ENCODE measurements at regions not wholly inside any gene's neighbourhood (a gene's known extent, or its start where the extent isn't known, plus 50 kb on each side); places are given as distances from the start of the nearest gene placed in this dataset.

DNA sequence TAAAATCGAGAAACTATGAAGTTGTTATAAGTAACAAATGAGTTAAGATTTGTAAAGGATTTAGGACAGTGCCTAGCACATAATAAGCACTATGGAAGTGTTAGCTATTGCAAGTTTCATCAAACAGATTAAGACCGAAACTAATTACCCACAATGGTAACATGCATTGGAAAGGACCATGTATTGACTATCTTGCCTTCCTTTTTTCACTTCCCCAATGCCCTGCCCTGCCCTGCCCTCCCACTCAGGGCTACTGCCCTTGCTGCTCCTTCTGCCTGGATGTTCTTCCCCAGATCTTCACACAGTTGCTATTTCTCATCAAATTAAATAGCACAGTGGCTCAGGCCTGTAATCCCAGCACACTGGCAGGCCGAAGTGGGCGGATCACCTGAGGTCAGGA, 202.1 kb upstream of the PSMD7 start:
- no peak for DNase-seq

DNA sequence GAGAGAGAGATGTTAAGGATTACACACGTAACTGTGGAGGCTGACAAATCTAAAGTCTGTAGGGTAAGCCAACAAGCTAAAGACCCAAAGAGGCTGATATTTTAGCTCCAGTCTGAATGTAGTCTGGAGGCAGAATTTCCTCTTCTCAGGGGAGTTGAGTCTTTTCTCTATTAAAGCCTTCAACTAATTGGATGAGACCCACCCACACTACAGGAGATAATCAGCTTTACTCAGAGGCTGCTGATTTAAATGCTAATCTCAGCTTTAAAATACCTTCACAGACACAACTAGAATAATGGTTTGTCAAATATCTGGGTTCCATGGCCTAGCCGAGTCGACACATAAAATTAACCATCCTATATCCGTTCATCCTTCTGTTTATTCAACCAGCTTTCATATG, 204.3 kb upstream of the PSMD7 start:
- no peak for DNase-seq

DNA sequence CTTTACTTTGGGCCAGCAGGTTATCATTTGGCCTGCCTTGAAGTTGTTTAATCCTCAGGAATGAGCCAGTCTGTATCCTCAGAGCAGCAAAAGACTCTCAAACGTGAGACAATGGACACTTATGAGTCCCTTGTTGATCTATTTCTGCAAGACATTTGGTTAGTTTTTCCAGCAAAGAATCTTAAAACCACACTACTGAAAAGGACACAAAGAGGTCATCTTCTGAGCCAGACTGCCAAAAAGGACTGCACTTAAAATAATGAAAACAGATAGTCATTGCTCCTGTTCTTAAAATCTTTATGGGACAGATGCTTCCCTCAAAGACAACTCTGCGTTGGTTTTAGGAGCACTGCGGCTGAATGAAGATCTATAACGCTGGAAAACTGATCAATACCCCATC, 205.7 kb upstream of the PSMD7 start:
- no peak for DNase-seq

DNA sequence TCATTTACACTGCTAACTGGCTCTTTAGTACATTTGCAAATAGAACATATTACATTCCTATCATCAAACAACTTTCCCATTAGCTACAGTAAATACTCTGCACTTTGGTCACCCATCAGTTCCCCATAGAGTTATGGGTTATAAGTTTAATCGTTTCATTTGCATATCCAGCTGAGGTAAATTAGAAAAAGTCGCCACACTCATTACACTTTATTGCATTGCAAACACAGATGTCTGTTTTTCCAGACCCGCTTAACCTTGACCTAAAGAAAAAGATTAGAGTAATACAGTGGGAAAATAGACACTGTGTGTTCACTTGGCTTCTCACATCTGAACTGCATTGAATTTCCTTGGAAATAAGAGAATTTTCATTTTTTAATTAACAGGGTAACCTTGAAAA, 213.1 kb upstream of the PSMD7 start:
- DNase-seq, result no peak

DNA sequence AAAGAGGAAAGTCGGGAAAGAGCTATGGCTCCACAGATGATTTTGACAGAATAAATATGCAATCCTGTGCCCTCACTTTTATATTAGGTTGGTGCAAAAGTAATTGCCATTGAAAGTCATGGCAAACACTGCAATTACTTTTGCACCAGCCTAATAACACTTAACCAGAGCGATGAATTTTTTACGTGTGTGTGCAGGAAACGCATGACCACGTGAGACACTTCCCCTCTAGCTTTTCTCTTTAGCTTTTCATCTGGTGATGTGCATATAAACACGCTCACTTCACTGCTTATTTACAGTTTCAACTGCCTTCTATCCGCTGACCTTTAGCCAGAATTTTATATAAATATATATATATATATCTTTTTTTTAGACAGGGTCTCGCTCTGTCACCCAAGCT, 216.3 kb upstream of the PSMD7 start:
- no peak for DNase-seq

DNA sequence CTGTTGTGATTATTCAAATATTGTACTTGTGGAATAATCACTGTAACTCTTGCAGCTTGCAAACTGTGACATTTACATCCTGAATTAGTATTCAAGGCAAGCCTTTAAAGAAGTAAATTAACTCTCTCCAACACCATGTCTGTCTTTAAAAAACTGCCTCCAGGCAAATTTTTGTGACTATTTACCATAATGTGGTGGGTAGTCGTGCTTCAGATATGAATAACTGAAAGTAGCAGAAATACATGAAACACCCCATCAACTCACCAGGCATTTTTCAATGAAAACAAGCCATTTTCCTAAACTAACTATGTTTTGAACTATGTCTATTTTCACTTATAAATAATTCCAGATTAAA, 217.4 kb upstream of the PSMD7 start:
- no peak for DNase-seq

DNA sequence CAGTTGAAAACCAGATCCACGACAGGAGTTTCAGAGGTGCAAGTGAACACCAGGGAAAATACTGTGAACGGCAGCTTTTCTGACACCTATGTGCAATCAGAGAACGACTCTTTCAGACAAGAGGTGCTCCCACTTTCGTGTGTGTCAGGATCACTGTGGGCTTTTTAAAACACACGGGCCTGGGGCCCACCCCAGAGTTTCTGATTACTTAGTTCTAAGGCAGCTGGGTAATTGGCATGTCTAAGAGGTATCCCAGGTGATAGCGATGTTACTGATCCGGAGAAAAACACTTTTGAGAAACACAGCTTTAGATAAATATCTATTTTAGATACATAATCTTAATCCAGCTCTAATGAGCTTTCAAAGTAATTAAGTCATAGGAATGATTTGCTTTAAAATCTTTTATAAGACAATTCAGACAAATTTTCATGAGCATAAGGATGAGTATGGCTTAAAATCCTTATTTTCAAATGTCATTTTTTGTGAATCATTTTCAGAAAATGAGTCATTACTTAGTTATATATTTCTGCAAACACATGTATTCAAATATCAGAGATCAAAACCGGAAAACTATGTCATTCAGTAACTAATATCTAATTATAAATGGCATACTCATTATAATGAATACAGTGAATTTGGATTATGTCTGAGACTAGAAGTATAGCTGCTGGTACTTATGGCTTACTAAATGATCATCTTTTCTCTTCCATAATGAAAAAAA, 217.9 kb upstream of the PSMD7 start:
- DNase-seq, result no peak

DNA sequence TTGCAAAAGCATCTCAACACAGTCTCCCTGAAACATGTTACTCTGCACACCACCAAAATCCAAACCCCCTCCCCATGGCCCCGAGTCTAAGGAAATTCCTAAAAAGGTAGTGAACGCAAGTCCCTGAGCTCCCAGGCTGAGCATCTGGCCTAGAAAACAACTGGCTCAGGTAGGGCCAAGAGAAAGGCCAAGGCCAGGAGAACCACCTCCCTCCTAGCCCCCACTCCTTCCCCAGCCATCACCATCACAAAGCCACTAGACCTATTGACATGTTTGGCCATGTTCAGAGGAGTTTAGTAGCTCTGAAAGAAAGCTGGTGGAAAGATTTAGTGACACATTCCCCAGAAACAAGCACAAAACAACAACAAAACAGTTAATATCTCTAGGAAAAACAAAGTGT, 220.0 kb upstream of the PSMD7 start:
- no peak for DNase-seq

DNA sequence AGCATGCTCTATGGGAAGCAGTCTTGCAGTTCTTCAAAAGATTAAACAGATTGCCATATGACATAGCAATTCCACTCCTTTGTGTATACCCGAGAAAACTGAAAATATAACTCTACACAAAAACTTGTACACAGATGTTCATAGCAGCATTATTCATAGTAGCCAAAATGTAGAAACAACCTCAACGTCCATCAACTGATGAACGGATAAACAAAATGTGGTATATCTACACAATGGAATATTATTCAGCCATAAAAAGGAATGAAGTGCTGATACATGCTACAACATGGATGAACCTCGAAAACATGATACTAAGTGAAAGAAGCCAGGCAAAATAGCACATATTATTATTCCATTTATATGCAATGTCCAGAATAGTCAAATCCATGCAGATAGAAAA, 221.2 kb upstream of the PSMD7 start:
- no peak for DNase-seq

DNA sequence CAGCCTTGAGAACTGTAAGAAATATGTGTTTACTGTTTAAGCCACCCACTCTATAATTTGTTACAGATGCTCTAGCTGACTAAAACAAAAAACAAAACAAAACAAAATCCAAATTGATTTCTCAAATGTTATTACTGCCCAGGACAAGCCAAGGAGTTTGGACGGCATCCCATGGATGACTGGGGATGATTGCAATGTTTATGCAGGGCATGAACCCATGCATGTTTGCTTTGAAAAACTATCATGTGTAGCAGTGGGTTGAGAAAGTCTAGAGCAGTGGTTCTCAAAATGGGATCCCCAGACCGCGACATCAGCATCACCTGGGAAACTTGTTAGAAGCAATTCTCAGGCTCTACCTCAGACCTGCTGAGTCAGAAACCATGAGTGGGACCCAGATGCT, 223.2 kb upstream of the PSMD7 start:
- DNase-seq, result no peak

DNA sequence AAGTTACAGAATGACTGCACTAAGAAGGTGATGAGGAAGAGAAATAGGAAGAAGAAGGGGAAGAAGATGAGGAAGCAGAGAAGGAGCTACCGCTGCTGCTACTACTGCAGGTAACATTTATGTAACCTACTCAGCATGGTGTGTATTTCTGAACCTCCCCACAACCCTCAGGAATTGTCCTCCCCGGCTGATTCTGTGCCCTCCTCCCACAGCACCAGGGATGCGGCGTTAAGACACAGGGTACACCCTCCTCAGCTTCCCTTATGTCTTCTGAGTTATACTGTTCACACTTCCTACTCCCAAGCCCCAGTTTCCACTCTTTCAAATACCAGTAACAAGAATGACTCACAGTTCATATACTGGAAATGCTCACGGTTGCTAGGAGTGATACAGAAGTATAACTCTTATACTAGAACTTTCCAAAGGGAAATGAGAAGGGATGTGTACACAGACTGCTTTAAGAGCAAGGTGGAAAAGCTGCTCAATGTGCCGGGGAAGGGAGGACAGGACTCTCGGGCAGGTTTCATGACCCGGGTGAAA, 224.5 kb upstream of the PSMD7 start:
- no peak for DNase-seq

DNA sequence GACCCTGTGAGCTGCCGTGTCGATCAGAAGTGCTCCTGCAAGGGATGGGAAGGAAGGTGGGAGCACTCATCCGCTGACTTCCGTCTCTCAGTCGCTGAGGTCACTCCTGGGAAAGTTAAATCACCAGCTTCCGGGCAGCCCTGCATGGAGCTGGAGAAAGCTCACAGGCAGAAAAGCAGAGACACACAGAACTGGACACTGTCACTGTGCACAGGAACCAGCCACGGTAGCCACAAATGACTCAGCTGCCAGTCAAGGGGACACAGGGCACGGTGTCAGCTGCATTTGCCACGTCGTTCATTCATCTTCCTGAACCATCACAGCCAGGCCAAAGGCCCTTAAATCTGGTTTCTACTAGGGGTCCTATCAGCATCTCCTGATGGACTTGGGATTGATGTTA, 226.4 kb upstream of the PSMD7 start:
- no peak for DNase-seq

DNA sequence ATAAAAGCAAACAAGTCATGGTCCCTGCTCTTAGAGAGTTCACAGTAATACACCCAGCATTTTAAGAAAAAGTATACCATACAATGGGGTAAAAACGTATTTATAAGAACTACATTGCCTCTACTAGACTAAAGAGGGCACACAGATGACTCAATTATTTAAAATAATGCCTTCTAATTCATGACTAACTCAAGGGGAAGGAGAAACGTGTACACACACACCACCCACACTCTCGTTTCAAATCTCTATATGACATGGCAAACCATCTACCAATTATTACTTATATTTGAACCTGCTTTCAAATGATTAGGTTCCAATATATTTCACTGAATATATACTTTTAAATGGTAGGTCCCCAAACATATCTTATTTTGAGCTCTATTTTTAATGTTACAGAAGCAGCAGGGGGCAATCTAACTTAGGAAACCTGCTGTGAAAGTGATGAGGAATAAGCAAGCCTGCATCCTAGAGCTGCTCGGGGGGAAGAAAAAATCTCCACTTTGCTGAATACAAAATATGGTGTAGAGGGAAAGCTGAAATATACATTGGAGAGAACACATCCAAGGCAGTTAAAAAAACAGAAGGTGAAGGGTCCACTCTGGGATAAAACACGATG, 232.4 kb upstream of the PSMD7 start:
- peak; percentile 61 for DNase-seq

DNA sequence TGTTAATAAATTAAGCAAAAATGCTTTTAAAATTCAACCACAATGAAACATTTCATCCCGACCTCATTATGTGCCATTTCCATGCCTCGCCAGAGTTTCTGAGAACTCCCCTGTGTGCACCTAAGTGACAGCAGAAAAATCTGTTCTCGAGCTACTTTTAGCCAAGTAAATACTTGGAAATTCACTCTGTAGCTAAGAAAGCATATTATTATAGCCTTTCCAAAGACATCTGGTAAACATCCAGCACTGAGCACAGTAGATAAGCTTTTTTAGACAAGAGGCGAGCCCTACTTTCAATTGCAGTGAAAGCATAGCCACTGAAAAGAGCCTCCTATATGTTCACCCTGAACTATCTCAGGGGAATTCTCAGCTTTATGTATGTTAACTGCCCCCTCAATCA, 242.8 kb upstream of the PSMD7 start:
- DNase-seq, result no peak

DNA sequence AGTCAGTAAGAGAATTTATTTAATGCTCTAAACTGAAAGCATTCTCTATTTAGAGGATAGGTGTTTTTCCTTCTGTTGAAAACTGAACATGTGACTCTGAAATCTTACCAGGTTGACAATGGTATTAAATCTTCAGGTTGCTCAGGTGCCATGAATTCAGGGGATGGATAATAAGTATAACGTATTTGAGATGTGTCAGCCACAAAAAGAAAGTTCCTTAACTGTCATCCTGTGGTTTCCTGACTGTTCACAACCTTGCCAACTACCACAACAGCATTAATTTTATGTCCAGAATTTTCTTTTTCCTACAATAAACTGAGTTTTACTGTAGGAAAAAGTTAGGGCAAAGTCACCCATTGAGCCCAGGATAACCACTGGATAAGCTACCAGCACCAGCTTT, 243.3 kb upstream of the PSMD7 start:
- DNase-seq, result no peak

DNA sequence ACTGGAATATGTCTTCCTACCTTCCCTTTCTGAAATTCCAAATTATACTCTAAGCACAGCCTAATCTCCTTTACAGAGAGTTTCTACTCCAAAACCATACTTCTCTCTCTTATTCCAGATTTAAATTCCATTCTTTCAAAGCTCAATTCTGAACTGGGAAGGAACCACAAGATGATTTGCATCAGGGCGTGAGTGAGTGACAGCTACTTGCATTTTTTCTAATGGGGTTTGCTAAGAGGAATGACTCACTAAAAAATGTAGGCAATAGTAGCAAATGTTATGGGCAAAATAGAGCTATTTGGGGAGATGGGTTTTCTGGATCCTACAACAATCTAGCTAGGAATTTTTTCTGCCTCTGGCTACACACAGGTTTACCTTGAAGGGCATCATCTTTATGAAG, 244.6 kb upstream of the PSMD7 start:
- DNase-seq, result no peak

DNA sequence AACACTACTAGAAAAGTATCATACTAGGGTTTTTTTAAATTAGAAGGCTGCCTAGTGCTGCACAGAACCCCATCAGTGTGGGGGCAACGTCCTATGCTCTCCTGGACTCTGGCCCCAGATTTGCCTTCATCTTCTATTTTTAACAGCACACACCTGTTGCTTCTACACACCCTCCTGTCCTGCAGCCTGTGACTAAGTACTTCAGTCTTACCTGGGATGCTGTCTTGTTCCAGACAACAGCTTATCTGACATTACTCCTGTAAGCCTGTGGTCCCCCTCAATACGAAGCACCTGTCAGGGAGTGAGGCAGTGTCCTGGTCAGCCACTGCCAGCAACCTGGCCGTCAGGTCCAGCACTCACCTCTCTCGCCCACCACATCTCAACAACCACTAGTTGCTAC, 247.6 kb upstream of the PSMD7 start:
- no peak for DNase-seq

DNA sequence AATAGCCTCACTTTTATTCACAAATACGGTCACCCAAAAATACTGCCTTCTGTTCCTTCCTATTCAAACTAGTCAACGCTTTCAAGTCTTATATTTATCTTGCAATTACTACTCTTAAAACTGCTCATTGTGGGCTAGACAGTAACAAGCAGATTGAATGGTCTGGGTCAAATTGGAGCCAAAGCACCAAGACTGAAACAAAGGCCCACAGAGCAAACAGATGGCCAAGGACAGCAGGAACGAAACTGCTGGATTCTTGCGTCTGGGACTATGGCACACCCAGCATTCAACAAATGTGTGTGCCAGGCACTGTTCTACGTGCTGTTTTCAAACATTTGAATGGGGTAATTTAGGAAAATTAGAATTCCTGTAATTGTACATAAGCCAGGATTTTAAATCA, 250.1 kb upstream of the PSMD7 start:
- no peak for DNase-seq

DNA sequence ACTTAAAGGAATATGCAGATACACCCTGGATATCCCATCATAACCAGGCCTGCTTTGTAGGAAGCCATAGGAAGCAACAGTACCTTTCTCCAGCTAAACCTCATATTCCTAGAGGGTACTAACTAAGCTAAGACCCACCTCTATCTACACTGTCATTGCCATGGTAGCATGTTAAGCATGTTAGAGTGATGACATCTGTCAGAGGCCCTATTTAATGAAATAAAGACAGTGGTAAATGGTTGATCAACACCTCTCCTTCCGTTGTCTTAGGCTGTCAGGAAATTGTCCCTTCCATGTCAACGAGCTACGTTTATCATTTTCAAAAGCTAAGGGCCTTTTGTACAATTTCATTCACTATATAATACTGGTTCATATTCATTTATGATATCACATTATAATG, 251.1 kb upstream of the PSMD7 start:
- no peak for DNase-seq

DNA sequence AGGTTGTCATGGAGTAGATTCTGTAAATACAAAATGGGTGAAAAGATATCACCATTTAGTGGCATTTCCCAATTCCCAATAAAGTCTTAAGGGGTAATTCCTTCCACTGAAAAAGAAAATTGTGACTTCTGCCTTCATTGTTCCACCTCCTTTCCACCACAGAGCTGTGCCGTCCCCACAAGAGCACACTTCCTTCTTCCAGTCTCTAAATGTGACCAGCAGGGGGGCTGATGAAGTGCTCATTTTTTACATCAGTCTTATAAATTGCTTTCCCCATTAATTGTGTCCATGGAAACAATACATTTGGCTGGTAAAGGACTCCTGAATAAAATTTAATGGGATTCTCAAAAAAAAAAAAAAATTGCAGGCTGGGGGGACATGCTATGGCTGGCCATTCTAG, 260.8 kb upstream of the PSMD7 start:
- DNase-seq, result peak; percentile 5

DNA sequence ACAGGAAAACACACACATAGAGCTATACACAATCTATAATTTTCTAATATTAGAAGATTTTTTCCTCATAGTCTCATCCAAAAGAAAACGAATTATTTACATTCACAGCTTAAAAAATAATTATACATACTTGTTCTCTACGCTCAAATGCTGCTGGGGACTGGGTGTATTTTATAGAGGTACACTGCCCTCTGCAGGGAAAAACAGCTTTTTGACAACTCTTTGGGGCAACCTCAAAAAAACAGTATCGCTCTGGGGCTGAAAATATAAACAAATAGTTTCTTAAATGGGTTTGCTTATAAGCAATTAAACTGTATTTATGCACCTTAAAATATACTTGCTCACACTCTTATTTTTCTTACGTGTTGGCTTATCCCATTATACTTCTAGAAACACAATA, 261.8 kb upstream of the PSMD7 start:
- peak; percentile 18 for DNase-seq

DNA sequence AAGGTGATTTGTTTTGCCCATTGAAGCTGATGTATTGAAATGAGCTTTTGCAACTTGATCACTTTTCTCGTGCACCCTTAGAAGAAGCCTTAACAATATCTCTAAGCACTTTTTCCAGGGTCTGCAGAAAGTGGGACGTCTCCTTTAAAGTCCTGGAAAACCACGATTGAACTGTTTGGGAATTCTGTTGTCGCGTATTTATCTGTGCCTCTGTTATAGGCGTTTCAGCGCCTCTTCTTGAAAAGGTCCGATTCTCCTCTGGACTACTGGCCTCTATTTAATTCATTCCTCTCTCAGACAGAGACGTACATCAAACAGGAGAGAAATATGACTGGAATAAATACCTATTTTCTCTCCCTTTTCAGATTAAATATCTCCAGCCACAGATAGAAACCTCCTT, 262.4 kb upstream of the PSMD7 start:
- no peak for DNase-seq

DNA sequence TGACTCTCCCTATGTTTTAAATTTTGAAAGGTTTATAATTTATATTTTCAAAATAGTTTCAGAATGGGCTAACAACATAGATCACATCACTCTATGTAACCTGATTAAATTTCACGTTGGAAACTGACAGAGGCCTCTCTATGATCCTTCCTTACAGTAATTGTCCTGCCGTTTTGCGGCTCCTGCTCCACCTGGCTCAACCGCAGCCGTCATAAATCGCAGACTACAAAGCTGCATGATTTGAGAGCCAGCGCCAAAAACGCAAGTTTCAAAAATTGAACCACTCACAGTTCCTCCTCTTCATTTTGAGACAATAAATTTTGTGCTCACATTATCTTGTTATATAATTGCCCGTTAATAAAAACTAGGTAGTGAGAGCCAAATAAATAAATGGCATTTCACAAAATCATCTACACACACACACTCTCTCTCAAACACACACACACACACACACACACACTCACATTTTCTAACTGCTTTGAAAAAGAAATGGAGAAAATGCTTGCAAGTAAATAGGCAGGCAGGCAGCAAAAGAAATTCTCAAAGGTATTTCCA, 263.1 kb upstream of the PSMD7 start:
- DNase-seq, result no peak

DNA sequence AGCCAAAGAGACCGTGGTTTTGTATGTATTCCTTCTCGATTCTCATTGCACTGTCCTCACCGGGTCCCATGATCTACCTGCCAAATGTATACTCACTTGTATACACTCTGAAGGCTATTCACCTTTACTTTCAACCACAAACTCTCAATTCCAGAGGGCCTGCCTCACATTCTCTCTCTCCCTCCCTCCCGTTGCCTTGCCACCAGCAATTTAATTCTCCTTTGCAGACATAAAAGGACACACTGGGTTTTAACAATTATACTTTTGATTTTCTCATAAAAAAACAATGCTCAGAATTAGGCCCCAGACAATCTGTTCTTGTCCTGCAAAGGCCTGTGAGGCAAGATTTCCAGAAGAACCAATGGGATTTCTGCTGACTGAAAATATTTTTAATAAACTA, 265.1 kb upstream of the PSMD7 start:
- DNase-seq, result no peak
